GM21717 (cell line): ENCODE measurements at regions not wholly inside any gene's neighbourhood (a gene's known extent, or its start where the extent isn't known, plus 50 kb on each side); places are given as distances from the start of the nearest gene placed in this dataset.
"Not testable (repeated sequence)": the region's sequence is repeated elsewhere in the genome, so short reads cannot be mapped to it uniquely, and the experiment has no call there.

ENCODE experiments used
- ATAC-seq: cut with Tn5 transposase; IDR thresholded peaks from one replicate; pipeline ENCODE4 v1.9.1; 2021; ENCODE audit warnings: mild to moderate bottlenecking, moderate library complexity; ENCODE audit not compliant: unreplicated experiment

- ATAC-seq, result no peak
Observed at GRCh38 chr10:33040436-33040835, 82.4 kb upstream of the ITGB1 start.

GRCh38 chr10:33039181-33039580 lies 81.2 kb upstream of the ITGB1 start:
- no peak for ATAC-seq

- ATAC-seq, result no peak
Observed at GRCh38 chr10:33038672-33039071, 80.6 kb upstream of the ITGB1 start.

GRCh38 chr10:33037726-33038125 lies 79.7 kb upstream of the ITGB1 start:
- no peak for ATAC-seq

GRCh38 chr10:33036670-33037069 lies 78.6 kb upstream of the ITGB1 start:
- ATAC-seq, result no peak

GRCh38 chr10:33035411-33035810 lies 77.4 kb upstream of the ITGB1 start:
- no peak for ATAC-seq

GRCh38 chr10:33034931-33035330 lies 76.9 kb upstream of the ITGB1 start:
- ATAC-seq, result no peak

GRCh38 chr10:33032654-33033151 lies 74.7 kb upstream of the ITGB1 start:
- no peak for ATAC-seq

GRCh38 chr10:33031815-33032653 lies 74.0 kb upstream of the ITGB1 start:
- no peak for ATAC-seq

GRCh38 chr10:33031171-33031570 lies 73.1 kb upstream of the ITGB1 start:
- ATAC-seq, result no peak

GRCh38 chr10:33028515-33028914 lies 70.5 kb upstream of the ITGB1 start:
- ATAC-seq, result not testable (repeated sequence)

GRCh38 chr10:33027088-33027487 lies 69.1 kb upstream of the ITGB1 start:
- no peak for ATAC-seq

GRCh38 chr10:33026422-33026821 lies 68.4 kb upstream of the ITGB1 start:
- ATAC-seq, result no peak

GRCh38 chr10:33025910-33026309 lies 67.9 kb upstream of the ITGB1 start:
- ATAC-seq, result no peak

- no peak for ATAC-seq
Observed at GRCh38 chr10:33025039-33025438, 67.0 kb upstream of the ITGB1 start.

GRCh38 chr10:33022691-33023090 lies 64.7 kb upstream of the ITGB1 start:
- no peak for ATAC-seq

GRCh38 chr10:33022090-33022489 lies 64.1 kb upstream of the ITGB1 start:
- ATAC-seq, result no peak

- no peak for ATAC-seq
Observed at GRCh38 chr10:33016988-33017387, 59.0 kb upstream of the ITGB1 start.

GRCh38 chr10:33015761-33016547 lies 57.9 kb upstream of the ITGB1 start:
- ATAC-seq, result no peak

GRCh38 chr10:33013331-33013730 lies 55.3 kb upstream of the ITGB1 start:
- ATAC-seq, result not testable (repeated sequence)

- ATAC-seq, result no peak
Observed at GRCh38 chr10:33012306-33012705, 54.3 kb upstream of the ITGB1 start.
